Fibroblast of mammary gland (primary cell): ENCODE measurements at regions not wholly inside any gene's neighbourhood (a gene's known extent, or its start where the extent isn't known, plus 50 kb on each side); places are given as distances from the start of the nearest gene placed in this dataset.

ENCODE experiments used
- DNase-seq: peaks from one replicate; pipeline ENCODE4 v3.0.0-alpha.2; 2010; ENCODE audit warnings: low read depth
- H3K4me3 ChIP-seq: 2 replicates; pipeline ENCODE4 v1.5.1; 2011; ENCODE audit warnings: low read depth, mild to moderate bottlenecking, low read length, moderate library complexity; ENCODE audit not compliant: control insufficient read depth
- TF ChIP-seq, protein P1 (sequence below): conservative IDR thresholded peaks from 2 replicates; pipeline ENCODE4 v1.5.1; 2011; ENCODE audit warnings: low read depth, low read length, inconsistent platforms; ENCODE audit not compliant: control insufficient read depth, insufficient read depth

DNA sequence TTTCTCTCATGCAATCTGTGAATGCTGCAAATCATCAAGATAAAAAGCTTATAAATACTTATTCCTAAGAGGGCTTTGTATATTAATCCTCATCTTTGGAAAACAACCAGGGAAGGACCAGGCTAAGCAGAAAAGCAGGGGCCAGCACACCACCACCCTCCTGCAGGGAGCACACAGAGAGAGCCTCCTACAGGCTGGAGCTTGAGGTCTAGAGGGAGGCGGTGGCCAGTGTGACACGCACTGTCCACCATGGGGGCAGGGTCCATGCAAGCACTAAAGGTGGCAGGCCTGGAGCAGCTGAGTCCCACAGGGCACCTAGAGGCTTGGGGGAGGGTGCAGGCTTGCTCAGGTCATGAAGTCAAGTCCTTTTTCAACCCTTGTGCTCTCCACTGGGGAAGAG lies 236.9 kb downstream of the TACR3 start:
- no peak for DNase-seq
- TF ChIP-seq, protein P1, sequence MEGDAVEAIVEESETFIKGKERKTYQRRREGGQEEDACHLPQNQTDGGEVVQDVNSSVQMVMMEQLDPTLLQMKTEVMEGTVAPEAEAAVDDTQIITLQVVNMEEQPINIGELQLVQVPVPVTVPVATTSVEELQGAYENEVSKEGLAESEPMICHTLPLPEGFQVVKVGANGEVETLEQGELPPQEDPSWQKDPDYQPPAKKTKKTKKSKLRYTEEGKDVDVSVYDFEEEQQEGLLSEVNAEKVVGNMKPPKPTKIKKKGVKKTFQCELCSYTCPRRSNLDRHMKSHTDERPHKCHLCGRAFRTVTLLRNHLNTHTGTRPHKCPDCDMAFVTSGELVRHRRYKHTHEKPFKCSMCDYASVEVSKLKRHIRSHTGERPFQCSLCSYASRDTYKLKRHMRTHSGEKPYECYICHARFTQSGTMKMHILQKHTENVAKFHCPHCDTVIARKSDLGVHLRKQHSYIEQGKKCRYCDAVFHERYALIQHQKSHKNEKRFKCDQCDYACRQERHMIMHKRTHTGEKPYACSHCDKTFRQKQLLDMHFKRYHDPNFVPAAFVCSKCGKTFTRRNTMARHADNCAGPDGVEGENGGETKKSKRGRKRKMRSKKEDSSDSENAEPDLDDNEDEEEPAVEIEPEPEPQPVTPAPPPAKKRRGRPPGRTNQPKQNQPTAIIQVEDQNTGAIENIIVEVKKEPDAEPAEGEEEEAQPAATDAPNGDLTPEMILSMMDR, result no peak
- H3K4me3 ChIP-seq, result no peak overlapping the region

DNA sequence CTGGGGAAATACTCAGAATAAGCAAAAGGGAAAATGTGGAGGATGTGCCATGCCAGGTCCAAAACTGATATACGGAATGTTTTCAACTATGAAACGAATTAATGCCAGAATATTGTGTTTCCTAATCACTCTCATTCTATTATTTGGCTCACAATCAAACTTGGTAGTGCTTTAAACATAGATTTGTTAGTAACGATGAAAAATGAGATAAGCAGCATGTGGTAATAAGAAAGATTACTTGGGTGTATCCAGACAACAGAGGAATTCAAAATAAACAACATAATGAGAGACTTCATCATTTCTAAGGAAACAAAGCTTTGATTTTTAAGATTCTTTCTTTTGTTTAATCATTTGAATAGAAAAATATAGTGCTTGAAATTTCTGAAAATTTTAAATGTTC lies 237.3 kb downstream of the TACR3 start:
- no peak overlapping the region for H3K4me3 ChIP-seq
- peak; percentile 10 for DNase-seq
- TF ChIP-seq, protein P1, result no peak

DNA sequence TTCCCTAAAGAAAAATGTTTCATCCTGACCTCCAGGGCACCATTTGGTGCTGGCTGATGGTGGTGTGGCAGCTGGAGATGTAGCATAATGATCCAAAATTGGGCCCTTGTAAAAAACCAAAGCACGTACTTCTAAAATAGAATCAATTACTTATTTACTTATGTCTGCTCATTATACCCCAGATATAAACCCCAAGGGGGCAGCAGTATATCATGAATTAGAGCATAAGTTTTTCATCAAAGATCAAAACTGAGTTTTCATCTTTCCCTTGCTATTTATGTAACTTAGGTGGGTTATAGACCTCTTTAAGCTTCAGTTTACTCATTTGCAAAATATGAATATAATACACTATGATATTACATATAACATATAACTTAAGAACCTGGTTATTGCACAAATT lies 241.1 kb downstream of the TACR3 start:
- DNase-seq, result peak; percentile 45
- no peak overlapping the region for H3K4me3 ChIP-seq
- TF ChIP-seq, protein P1, result peak; percentile 43

DNA sequence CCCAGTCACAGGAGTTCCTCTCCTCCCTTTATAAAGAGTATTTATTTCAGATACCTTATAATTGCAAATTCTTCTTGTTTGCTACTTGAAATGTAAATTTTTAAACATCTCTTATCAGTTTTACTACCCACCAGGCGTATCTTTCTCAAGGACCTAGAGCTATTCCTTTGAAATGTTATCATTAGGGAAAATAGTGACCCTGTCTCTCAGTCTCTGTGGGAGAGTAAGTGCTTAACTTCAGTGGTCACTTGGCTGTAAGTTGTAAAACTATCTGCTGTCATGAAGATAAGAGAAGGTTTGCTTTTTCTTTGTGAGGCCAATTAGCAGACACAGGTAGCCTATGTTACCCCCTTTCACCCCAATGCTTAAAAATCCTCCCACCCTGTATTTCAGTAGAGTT lies 241.6 kb downstream of the TACR3 start:
- TF ChIP-seq, protein P1, result no peak
- no peak for DNase-seq
- no peak overlapping the region for H3K4me3 ChIP-seq

DNA sequence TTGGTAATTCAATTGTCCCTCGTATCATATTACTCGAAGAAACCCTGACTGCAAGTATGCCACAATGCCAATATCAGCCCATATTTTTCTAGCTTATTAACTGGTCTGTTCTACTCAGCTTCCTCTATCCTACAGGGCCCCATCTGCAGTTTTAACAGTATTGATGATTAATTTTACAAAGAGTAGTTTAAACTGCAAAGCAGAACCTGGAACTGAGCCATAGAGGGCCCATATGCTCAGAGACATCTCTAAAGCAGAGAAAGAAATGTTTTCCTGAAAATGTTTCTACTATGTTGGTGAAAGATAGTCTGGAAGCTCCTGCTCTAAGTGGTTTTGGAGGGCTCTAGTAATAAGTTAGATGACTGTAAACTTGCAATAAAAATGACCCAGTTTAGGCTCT lies 259.4 kb upstream of the CENPE start:
- TF ChIP-seq, protein P1, result no peak
- H3K4me3 ChIP-seq, result no peak overlapping the region
- no peak for DNase-seq

DNA sequence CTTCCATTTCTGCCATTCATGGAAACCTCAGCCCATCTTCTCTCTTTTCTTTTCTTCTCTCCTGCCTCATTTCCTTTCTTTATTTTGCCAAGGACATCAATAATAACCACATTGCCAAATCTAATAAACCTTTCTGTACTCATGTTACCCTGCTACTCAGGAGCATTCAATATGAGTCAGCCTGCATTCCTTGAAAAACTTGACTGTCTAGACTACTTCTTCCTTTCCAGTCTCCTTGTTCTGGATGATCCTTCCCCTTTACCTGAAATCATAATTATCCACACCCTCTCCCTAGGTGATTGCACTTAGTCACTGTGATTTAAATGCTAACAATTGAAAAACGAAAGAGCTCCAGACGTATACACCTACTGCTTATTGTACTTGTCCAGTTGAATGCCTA lies 253.2 kb upstream of the CENPE start:
- TF ChIP-seq, protein P1, result no peak
- DNase-seq, result no peak
- no peak overlapping the region for H3K4me3 ChIP-seq

DNA sequence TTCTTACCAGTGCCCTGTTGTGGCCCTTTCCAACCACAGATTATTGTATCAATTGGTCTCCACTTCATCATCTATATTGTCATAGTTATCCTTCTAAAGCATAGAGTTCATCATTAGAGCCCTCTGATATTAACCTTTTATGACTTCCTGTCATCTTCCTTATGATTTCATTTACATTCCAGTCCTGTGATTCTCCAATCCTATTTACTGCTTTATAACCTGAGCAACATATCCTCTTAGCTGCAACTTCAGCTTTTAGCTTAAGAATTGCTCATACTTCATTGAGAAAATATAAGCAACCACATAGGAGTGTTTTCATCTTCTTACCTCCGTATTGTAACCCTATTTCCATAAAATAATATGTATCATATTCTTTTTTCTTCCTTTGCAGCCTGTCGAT lies 252.6 kb upstream of the CENPE start:
- TF ChIP-seq, protein P1, result no peak

More for the DNA sequence above, 252.6 kb upstream of the CENPE start:
- no peak overlapping the region for H3K4me3 ChIP-seq
- no peak for DNase-seq
